Fibroblast of the conjunctiva (primary cell): ENCODE measurements at regions not wholly inside any gene's neighbourhood (a gene's known extent, or its start where the extent isn't known, plus 50 kb on each side); places are given as distances from the start of the nearest gene placed in this dataset.
"Not testable (repeated sequence)": the region's sequence is repeated elsewhere in the genome, so short reads cannot be mapped to it uniquely, and the experiment has no call there.

Experiments used
- DNase-seq: peaks from one replicate; pipeline ENCODE4 v3.0.0-alpha.2; 2010; ENCODE audit warnings: low read depth

- no peak for DNase-seq
Measured at GRCh38 chr5:10017786-10018185, 231.9 kb downstream of the ATPSCKMT start.

GRCh38 chr5:10016559-10016958, 233.1 kb downstream of the ATPSCKMT start:
- DNase-seq = not testable (repeated sequence)

- DNase-seq = not testable (repeated sequence)
Measured at GRCh38 chr5:10015681-10016080, 234.0 kb downstream of the ATPSCKMT start.

- no peak for DNase-seq
Measured at GRCh38 chr5:10009802-10010201, 239.9 kb downstream of the ATPSCKMT start.

- DNase-seq = no peak
Measured at GRCh38 chr5:9987101-9987500, 262.6 kb downstream of the ATPSCKMT start.

GRCh38 chr5:9977070-9977469, 272.6 kb downstream of the ATPSCKMT start:
- no peak for DNase-seq

GRCh38 chr5:9976621-9977020, 273.1 kb downstream of the ATPSCKMT start:
- DNase-seq = no peak

- no peak for DNase-seq
Measured at GRCh38 chr5:9972059-9972458, 277.6 kb downstream of the ATPSCKMT start.

- DNase-seq = no peak
Measured at GRCh38 chr5:9971301-9971700, 278.4 kb downstream of the ATPSCKMT start.

- no peak for DNase-seq
Measured at GRCh38 chr5:9958914-9959313, 290.8 kb downstream of the ATPSCKMT start.

GRCh38 chr5:9957214-9957613, 292.5 kb downstream of the ATPSCKMT start:
- DNase-seq = no peak

GRCh38 chr5:9956725-9957124, 293.0 kb downstream of the ATPSCKMT start:
- DNase-seq = no peak

- no peak for DNase-seq
Measured at GRCh38 chr5:9955586-9955985, 294.1 kb downstream of the ATPSCKMT start.

- no peak for DNase-seq
Measured at GRCh38 chr5:9954869-9955268, 294.8 kb downstream of the ATPSCKMT start.

- DNase-seq = no peak
Measured at GRCh38 chr5:9953691-9954090, 296.0 kb downstream of the ATPSCKMT start.

GRCh38 chr5:9951865-9952516, 297.7 kb downstream of the ATPSCKMT start:
- no peak for DNase-seq

GRCh38 chr5:9947944-9948343, 301.7 kb downstream of the ATPSCKMT start:
- DNase-seq = no peak

- DNase-seq = no peak
Measured at GRCh38 chr5:9947225-9947714, 302.4 kb downstream of the ATPSCKMT start.

- peak; percentile 20 for DNase-seq
Measured at GRCh38 chr5:9932770-9933169, 302.6 kb upstream of the TAS2R1 start.

GRCh38 chr5:9930156-9930555, 300.0 kb upstream of the TAS2R1 start:
- no peak for DNase-seq

GRCh38 chr5:9928326-9928725, 298.2 kb upstream of the TAS2R1 start:
- DNase-seq = no peak

- no peak for DNase-seq
Measured at GRCh38 chr5:9927521-9927997, 297.4 kb upstream of the TAS2R1 start.

GRCh38 chr5:9927106-9927505, 297.0 kb upstream of the TAS2R1 start:
- no peak for DNase-seq

GRCh38 chr5:9924614-9925013, 294.5 kb upstream of the TAS2R1 start:
- DNase-seq = peak; percentile 80
